ENCODE measurements at regions not wholly inside any gene's neighbourhood (a gene's known extent, or its start where the extent isn't known, plus 50 kb on each side); places are given as distances from the start of the nearest gene placed in this dataset.
"Not testable (repeated sequence)": the region's sequence is repeated elsewhere in the genome, so short reads cannot be mapped to it uniquely, and the experiment has no call there.

DNA sequence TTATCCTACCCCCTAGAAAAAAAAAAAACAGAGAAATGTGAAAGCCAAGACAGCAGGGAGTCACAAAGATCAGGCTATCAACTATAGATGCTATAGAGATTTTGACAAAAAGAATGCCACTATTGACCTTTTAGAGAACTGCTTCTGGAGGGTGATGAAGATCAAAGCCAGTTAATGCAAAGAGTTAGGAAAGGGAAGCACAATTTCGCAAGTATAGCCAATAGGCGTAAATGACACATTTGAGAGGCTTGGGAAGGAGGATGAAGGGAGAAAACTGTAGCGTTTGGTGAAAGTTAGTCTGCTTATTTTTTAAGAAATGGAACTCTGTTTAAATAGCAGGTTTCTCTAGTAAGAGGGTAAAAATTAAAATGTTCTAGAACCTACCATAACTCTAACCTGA is 190.7 kb downstream of the DUSP6 start:
- no peak for DNase-seq (ENCODE audit: low read depth in 4 of 4, low spot score in 1 of 4)

DNA sequence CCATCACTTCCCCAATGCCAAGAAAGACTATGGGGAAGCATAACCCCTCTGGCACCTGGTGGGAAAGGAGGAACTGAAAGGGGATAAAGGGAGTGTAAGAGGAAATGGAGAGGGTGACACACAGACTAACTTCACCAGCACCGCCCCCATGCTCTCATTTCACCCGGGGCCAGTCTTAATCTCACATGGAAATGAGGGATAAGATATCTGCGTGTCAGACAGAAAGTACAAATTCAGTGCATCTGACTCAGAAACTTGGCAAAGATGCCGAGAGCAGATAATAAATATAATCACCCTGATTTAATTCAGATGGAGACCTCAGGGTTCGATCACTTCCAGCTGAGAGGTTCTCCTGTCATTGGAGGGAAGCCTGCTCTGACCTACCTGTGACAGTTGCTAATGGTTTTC is 191.6 kb downstream of the DUSP6 start:
- peak in 2 of 4 experiments; percentile 16 to 44 for DNase-seq (ENCODE audit: low read depth in 4 of 4, low spot score in 1 of 4)

DNA sequence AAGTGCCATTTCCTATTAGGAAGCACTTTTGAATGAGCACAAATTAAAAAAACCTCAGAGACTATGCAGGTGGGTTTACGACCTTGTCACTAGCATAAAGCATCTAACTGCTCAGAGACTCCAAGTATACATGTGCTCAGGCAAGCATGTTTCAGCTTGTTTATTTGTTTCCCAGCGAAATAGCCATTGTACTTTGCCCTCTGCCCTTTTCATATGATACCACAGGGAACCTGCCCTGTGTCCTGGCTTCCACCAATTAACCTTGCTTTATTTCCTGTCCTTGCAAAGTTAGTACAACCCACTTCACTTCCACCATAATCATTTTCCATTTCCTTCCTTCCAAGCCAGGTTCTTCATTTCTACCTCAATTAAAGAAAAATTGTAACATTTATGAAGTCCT is 194.9 kb downstream of the DUSP6 start:
- DNase-seq (ENCODE audit: low read depth in 4 of 4, low spot score in 1 of 4), result no peak

DNA sequence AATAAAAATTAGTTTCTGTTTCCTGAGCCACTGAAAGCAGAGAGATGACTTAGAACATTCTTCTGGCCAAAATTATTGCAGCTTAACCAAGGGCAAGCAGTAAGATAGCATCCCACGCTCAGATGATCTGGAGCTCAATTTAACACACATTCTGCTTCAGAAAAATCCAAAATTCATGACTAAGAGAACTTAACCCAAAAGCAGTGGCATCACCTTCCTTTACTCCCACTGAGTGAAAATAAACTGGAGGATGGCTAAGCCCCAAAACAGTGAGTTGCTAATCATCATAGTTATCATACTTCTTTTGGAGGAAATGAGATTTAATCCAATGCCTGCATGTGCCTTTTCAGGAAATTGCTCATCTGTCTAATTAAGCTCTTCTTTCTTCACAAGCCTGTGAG is 195.4 kb downstream of the DUSP6 start:
- DNase-seq (ENCODE audit: low read depth in 4 of 4, low spot score in 1 of 4), result no peak

DNA sequence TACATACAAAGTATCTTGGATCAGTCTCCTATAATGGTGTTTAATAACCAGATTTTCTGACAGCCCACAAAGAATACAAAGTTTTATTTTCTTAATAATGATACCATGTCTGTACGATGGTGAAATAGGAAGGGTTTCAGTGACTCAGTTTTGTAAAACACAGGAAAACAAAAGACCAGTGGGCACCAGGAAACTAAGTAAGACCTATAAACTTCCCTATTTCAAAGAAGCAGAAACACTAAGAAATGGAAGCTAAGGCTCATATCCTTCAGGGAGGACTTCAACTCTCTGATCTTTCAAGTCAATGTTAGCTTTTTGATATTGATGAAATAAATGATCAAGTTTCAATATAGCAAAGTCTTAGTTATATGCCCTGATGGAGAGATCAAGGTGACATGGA is 196.0 kb downstream of the DUSP6 start:
- no peak for DNase-seq (ENCODE audit: low read depth in 4 of 4, low spot score in 1 of 4)

- DNase-seq (ENCODE audit: low read depth in 4 of 4, low spot score in 1 of 4), result no peak
Observed at GRCh38 chr12:89155826-89156225, 196.5 kb downstream of the DUSP6 start.

DNA sequence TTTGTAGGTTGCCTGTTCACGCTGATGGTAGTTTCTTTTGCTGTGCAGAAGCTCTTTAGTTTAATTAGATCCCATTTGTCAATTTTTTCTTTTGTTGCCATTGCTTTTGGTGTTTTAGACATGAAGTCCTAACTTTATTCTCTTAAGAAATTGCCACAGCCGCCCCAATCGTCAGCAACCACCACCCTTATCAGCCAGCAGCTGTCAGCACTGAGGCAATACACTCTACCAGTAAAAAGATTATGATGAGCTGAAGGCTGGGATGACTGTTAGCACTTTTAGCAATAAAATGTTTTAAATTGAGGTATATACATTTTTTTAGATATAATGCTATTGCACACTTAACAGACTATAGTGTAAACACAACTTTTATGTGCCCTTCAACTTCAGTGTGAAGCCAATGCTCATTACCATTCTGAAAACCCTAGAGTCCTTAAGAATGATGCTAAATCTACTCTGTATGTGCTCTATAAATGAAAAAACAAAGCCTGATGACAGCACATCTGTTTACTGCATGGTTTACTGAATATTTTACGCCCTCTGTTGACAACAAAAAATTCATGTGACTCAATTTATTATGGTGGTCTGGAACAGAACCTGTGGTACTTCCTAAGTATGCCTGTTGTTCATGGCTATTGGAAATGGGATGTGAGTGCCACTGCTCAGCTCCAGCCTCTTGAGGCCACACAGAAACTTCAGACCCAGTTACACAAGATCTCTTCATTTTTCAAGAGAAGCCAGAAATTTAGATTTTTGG is 197.4 kb downstream of the DUSP6 start:
- no peak for DNase-seq (ENCODE audit: low read depth in 4 of 4, low spot score in 1 of 4)

- no peak for DNase-seq (ENCODE audit: low read depth in 4 of 4, low spot score in 1 of 4)
Observed at GRCh38 chr12:89153341-89153740, 199.0 kb downstream of the DUSP6 start.

GRCh38 chr12:89151536-89151935 is 200.8 kb downstream of the DUSP6 start:
- DNase-seq (ENCODE audit: low read depth in 4 of 4, low spot score in 1 of 4), result no peak

DNA sequence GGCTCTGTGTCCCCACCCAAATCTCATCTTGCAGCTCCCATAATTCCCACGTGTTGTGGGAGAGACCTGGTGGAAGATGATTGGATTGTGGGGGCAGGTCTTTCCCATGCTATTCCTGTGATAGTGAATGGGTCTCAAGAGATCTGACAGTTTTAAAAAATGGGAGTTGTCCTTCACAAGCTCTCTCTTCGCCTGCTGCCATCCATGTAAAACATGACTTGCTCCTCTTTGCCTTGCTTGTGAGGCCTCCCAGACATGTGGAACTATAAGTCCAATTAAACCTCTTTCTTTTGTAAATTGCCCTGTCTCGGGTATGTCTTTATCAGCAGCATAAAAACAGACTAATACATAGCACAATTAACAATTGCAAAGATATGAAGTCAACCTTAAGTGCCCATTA is 201.5 kb downstream of the DUSP6 start:
- DNase-seq (ENCODE audit: low read depth in 4 of 4, low spot score in 1 of 4), result not testable (repeated sequence)

DNA sequence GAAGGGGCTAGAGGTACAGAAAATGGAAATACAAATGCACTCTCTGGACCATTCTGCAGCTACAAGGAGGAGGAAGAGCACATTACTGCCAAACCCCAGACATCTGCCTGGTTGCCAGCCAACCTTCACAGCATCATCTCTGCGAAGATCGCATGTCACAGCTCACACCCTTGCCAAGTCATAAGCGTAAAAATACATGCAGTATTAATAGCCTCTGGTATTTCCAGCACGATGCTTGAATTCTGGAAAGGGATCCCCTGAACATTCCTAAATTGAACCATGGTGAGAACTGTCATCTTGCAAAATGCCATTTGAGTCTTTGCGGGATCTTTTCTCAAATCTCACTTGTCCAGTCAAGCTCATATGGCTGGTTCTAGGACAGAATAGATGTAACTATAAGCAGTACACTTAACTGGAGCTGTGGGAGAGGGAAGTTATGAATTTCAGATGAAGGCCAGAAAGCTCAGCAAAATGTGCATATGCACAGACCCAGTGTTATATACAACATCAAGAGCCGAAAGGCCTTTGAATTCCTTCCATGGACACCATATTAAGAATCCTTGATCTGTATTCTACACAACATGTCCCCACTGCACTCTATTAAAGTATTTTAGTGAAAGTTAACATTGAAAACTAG is 211.6 kb downstream of the DUSP6 start:
- DNase-seq (ENCODE audit: low read depth in 4 of 4, low spot score in 1 of 4), result no peak

DNA sequence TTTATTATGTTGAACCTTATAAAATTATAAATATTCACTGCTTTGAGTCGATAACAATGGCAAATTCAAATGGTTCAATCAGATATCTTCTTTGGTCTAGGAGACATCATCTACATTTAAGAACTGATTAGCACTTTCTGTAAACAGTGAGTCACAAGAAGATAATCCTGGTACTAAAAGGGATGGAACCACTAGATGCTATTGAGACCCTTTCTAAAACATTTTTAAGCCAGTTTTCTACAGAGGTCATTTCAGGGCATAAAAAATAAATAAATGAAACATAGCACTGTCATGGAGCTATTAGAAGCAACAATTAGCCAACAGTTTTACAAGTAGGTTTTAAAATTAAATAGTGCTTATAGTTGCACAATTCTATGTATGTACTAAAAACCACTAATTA is 212.2 kb downstream of the DUSP6 start:
- no peak for DNase-seq (ENCODE audit: low read depth in 4 of 4, low spot score in 1 of 4)

GRCh38 chr12:89139390-89139789 is 212.9 kb downstream of the DUSP6 start:
- DNase-seq (ENCODE audit: low read depth in 4 of 4, low spot score in 1 of 4), result no peak

- DNase-seq (ENCODE audit: low read depth in 4 of 4, low spot score in 1 of 4), result no peak
Observed at GRCh38 chr12:89138048-89138852, 214.1 kb downstream of the DUSP6 start.

DNA sequence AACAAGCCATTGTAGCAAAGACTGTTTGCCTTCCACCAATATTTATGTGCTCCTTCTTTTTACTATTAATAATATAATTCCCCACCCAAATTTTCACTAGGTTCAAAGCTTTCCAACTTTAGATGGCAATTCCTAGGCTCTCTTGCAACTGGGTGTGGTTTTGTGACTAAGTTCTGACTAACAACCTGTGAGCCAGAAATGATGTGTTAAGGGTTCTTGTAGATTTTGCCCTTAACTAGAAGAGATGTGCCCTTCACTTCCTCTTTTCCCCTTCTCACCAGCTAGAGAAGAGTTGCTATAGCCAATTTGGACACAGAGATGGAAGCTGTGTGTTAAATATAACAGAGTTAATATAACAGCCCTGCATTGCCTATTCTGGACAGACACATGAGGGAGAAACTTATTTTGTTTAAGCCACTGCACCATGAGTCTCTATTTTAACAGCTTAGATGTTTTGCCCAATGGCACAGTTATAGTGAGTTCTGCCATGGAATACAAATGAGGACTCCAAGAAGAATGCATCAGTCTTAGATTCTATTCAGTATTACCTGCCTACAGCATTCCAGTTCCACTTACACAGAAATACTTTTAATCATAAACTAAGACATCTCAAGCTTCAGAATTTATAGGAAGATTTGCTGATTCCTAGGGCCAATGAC is 216.2 kb downstream of the DUSP6 start:
- no peak for DNase-seq (ENCODE audit: low read depth in 4 of 4, low spot score in 1 of 4)

- no peak for DNase-seq (ENCODE audit: low read depth in 4 of 4, low spot score in 1 of 4)
Observed at GRCh38 chr12:89134213-89134770, 218.0 kb downstream of the DUSP6 start.

- DNase-seq (ENCODE audit: low read depth in 4 of 4, low spot score in 1 of 4), result no peak
Observed at GRCh38 chr12:89129167-89129870, 223.0 kb downstream of the DUSP6 start.

DNA sequence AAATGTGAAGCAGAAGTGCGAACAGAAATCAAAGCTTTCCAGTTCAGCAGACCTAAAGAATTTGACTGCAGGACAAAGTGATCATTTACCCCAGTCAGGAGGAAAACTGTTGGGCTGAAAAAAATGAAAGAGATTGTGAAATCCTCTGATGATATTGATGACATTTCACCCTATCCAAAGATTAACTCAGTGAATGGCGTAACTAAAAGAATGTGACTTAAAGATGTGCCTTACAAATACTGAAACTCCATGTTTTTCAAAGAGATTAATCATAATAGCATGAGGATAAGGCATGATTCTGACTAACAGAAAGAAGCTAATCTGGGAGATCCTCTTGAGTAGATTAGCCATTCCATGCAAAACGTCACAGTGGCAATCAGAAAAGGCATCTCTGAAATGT is 225.6 kb downstream of the DUSP6 start:
- no peak for DNase-seq (ENCODE audit: low read depth in 4 of 4, low spot score in 1 of 4)

GRCh38 chr12:89122852-89123251 is 229.4 kb downstream of the DUSP6 start:
- no peak for DNase-seq (ENCODE audit: low read depth in 4 of 4, low spot score in 1 of 4)

- no peak for DNase-seq (ENCODE audit: low read depth in 4 of 4, low spot score in 1 of 4)
Observed at GRCh38 chr12:89117448-89118034, 234.8 kb downstream of the DUSP6 start.

All from stimulated activated CD4-positive, alpha-beta T cell treated with anti-CD3 and anti-CD28 coated beads, Interleukin-1b, Interleukin-23, amount 100 ng/mL, for 24 hours (primary cell).